DND-41 (cell line): ENCODE measurements at regions not wholly inside any gene's neighbourhood (a gene's known extent, or its start where the extent isn't known, plus 50 kb on each side); places are given as distances from the start of the nearest gene placed in this dataset.

Experiments used
- ATAC-seq: fragments of 200-7000 bp; cut with Tn5 transposase; 3 replicates; pipeline ENCODE4 v1.9.1; 2021; ENCODE audit warnings: low read depth; ENCODE audit not compliant: insufficient read depth
- DNase-seq: peaks from one replicate; pipeline ENCODE4 v3.0.0-alpha.2; 2020
- H2AFZ ChIP-seq: 2 replicates; pipeline ENCODE4 v1.6.0; 2012; ENCODE audit warnings: low read depth, low read length
- H3K27ac ChIP-seq: 2 replicates; pipeline ENCODE4 v1.5.1; 2012; ENCODE audit warnings: low read length, inconsistent platforms
- H3K27me3 ChIP-seq: fragments of 200-600 bp; sonication (generic); 2 replicates; pipeline ENCODE4 v1.6.0; 2012; ENCODE audit warnings: low read length, mild to moderate bottlenecking, inconsistent platforms; ENCODE audit not compliant: insufficient read depth, poor library complexity
- H3K36me3 ChIP-seq: 2 replicates; pipeline ENCODE4 v1.5.1; 2012; ENCODE audit warnings: low read length, inconsistent platforms; ENCODE audit not compliant: insufficient read depth
- H3K4me1 ChIP-seq: 2 replicates; pipeline ENCODE4 v1.5.1; 2012; ENCODE audit warnings: mild to moderate bottlenecking, low read length; ENCODE audit not compliant: insufficient read depth
- H3K4me2 ChIP-seq: 2 replicates; pipeline ENCODE4 v1.6.0; 2012; ENCODE audit warnings: mild to moderate bottlenecking, moderate library complexity, low read length, inconsistent platforms; ENCODE audit not compliant: insufficient read depth
- H3K4me3 ChIP-seq, 2 experiments: fragments of 200-600 bp in 1 of 2; shearing (Covaris generic) in 1 of 2; 2 replicates each; pipeline ENCODE4 v1.5.1; 2012 to 2016; ENCODE audit warnings: inconsistent platforms in 2 of 2, low read length in 2 of 2, mild to moderate bottlenecking in 2 of 2, low read depth in 1 of 2, moderate library complexity in 1 of 2
- H3K79me2 ChIP-seq: 2 replicates; pipeline ENCODE4 v1.6.0; 2012; ENCODE audit warnings: low read length, inconsistent platforms; ENCODE audit not compliant: insufficient read depth
- H3K9ac ChIP-seq: 2 replicates; pipeline ENCODE4 v1.6.0; 2012; ENCODE audit warnings: low read depth, mild to moderate bottlenecking, inconsistent platforms, low read length, moderate library complexity
- H3K9me3 ChIP-seq: 2 replicates; pipeline ENCODE4 v1.5.1; 2012; ENCODE audit warnings: low read length, moderate library complexity, mild to moderate bottlenecking, inconsistent platforms; ENCODE audit not compliant: insufficient read depth, severe bottlenecking
- H4K20me1 ChIP-seq: 2 replicates; pipeline ENCODE4 v1.6.0; 2012; ENCODE audit warnings: low read length; ENCODE audit not compliant: insufficient read depth
- CTCF ChIP-seq: IDR thresholded peaks from 2 replicates; pipeline ENCODE4 v1.5.1; 2012; ENCODE audit warnings: borderline replicate concordance, low read length, moderate library complexity, mild to moderate bottlenecking; ENCODE audit not compliant: poor library complexity, severe bottlenecking; ENCODE audit errors: extremely low read depth
- EZH2 ChIP-seq: IDR thresholded peaks from 3 replicates; pipeline ENCODE4 v1.6.1; 2012; ENCODE audit warnings: borderline replicate concordance, low read depth, mild to moderate bottlenecking, moderate library complexity, low read length, inconsistent platforms; ENCODE audit not compliant: severe bottlenecking

GRCh38 chr5:63175850-63176249 lies 597.2 kb downstream of the LRRC70 start:
- no peak overlapping the region for H3K4me2 ChIP-seq
- no peak for DNase-seq
- no peaks in the 10 kb centered on the region for H3K4me1 ChIP-seq
- H3K9me3 ChIP-seq, result no peaks in the 10 kb centered on the region
- no peak for TF ChIP-seq CTCF
- TF ChIP-seq EZH2, result no peak
- no peaks in the 10 kb centered on the region for H3K36me3 ChIP-seq
- no peaks in the 10 kb centered on the region for H3K79me2 ChIP-seq
- no peak overlapping the region for H3K27ac ChIP-seq
- H3K9ac ChIP-seq, result no peak overlapping the region
- H2AFZ ChIP-seq, result no peak overlapping the region
- no peaks in the 10 kb centered on the region for H3K27me3 ChIP-seq
- H3K4me3 ChIP-seq, result no peak overlapping the region
- no peaks in the 10 kb centered on the region for H4K20me1 ChIP-seq
- no peak for ATAC-seq

DNA sequence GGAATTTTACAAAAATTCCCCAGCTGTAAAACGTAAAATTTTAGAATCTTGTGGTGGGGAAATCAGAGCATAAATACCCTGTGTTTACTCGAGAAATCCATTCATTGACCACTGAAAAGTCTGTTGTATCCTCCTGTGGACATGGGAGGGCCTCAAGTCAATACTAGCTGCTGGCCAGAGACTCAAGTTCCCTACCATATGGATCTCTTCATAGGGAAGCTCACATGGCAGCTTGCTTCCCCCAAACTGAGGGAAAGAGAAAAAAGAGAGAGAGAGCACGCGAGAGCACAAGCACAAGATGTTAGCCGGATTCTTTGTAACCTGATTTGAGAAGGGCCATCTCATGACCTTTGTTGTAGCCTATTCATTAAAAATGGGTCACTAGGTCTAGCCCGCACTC lies 591.9 kb downstream of the LRRC70 start:
- Histone ChIP-seq H3K9ac (no peak overlapping the region), H3K79me2 (no peaks in the 10 kb centered on the region), H3K9me3 (no peaks in the 10 kb centered on the region), H3K4me3 (no peak overlapping the region), H3K36me3 (no peaks in the 10 kb centered on the region), H3K4me1 (no peaks in the 10 kb centered on the region), H4K20me1 (no peaks in the 10 kb centered on the region), H3K27ac (no peak overlapping the region), H2AFZ (no peak overlapping the region), H3K4me2 (no peak overlapping the region), H3K27me3 (no peaks in the 10 kb centered on the region)
- TF ChIP-seq CTCF (no peak), EZH2 (no peak)
- no peak for DNase-seq
- ATAC-seq, result no peak

DNA sequence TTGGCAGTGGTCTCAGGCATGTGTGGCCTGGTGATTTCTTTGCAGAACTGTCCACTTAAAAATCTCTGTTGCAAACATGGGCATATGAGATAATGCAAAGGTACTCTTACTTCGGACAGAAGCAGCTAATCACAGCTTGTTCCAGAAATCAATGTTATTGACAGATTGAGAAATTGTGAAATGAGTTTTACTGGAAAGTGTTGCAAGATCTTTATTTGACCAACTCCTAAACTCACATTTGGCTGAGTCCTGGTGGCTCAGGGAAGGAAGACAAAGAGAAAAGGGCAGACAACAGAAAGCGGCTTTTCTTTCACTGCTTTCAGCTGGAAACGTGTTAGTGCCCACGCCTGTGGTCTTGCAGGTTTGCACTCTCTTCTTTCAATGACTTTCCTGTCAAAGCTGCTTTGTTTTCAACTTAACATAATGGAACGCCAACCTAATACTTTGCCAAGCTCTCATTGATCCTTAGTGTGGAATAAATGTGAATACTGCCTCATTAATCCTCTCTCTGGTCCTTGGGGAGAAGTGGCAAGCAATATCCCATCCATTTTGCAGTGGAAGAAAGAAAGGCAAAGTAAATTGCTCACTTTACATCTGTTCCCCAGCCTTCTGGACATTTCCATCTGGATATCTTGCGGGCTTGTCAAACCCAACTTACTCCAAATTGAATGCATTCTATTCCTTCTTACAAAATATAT lies 586.4 kb downstream of the LRRC70 start:
- Histone ChIP-seq H3K4me2 (no peak overlapping the region), H4K20me1 (no peaks in the 10 kb centered on the region), H3K79me2 (no peaks in the 10 kb centered on the region), H3K27ac (no peak overlapping the region), H3K4me3 (no peak overlapping the region), H3K36me3 (no peaks in the 10 kb centered on the region), H3K9ac (no peak overlapping the region), H3K27me3 (no peaks in the 10 kb centered on the region), H3K4me1 (no peaks in the 10 kb centered on the region), H3K9me3 (no peaks in the 10 kb centered on the region), H2AFZ (no peak overlapping the region)
- no peak for DNase-seq
- TF ChIP-seq CTCF, result no peak
- no peak for TF ChIP-seq EZH2
- ATAC-seq, result no peak
